Superior temporal gyrus (tissue), 1 donor: ENCODE measurements at regions not wholly inside any gene's neighbourhood (a gene's known extent, or its start where the extent isn't known, plus 50 kb on each side); places are given as distances from the start of the nearest gene placed in this dataset.

Experiments
- DNase-seq: peaks from one replicate; pipeline ENCODE4 v3.0.0-alpha.2; 2016; ENCODE audit errors: extremely low spot score

DNA sequence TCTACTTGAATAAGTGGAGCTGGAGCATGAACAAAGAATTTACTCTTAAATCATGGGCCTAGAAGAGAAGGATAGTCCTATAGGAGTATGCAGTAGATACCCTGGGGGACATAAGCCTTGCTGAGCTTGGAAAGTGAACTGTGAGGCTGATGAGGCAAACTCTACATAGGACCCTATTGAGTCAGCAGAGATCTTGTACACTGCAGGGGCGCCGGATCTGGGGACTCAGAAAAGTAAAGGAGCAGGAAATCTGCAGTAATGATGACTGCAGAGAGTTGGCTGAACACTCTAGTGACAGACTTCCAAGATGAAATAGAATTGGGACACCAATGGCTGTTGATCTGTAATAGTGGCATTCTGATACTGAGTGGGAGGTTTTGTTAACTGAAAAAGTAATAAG is 543.7 kb downstream of the XIRP2 start:
- peak; percentile 29 for DNase-seq

GRCh38 chr2:167430447-167430846 is 542.2 kb downstream of the XIRP2 start:
- no peak for DNase-seq

DNA sequence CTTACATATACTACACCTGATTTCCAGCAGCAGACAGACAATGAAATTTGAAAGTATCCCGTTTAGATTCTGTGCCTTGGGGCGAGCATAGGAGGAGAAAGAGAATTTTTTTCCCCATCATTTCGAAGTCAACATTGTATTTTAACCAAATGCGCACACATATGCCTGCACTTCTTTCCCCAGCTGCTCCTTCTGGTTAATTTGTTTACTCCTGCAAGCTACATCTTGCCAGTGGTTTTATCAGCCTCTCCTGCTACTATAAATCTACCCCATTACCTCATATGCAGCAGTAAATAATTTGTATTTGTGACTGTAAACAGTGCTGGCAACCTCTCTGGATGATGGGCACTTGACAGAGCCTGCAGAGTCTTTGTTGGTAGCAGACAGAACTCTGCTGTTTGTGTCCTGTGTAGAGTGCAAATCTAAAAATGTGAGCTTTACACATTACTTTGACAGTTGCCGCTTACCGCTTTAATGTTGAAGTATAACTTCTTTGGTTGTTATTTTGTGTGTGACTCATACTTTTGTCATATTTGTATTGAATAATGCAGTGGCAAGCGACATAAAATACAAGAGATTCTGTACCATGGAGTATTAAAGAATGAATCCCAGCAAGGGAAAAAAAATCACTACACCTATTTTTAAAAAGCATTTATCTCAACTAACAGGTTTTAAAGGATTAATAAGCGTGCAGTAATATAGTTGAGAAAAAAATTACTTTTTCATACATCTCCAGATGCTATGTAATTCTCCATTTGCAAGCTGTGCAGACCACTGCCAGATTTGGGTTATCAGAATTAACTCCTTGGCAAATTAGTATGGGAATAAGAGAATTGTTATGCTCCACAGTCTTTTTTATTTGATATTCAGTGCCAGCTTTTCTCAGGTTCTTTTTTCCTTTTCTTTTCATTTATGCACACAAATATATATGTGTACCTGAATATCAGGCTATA is 536.8 kb downstream of the XIRP2 start:
- DNase-seq: peak; percentile 21

GRCh38 chr2:167424221-167424620 is 535.9 kb downstream of the XIRP2 start:
- peak; percentile 20 for DNase-seq

DNA sequence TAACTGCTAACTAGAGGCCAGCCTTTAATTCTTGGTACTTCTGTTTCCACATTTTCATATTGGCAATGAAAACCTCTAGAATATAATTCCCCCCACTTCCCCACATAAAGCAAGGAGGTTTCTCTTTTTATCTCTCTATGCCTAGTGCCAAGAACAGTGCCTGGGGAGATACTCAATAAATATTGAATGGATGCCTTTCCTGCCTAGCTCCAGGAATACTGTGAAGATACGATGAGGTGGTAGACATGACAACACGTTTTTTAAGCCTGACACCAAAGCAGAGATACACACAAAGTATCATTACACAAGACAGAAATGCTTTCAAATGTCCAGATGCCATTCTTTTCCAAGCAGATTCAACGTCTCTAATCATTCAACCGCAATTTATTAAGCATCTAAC is 535.5 kb downstream of the XIRP2 start:
- peak; percentile 28 for DNase-seq

DNA sequence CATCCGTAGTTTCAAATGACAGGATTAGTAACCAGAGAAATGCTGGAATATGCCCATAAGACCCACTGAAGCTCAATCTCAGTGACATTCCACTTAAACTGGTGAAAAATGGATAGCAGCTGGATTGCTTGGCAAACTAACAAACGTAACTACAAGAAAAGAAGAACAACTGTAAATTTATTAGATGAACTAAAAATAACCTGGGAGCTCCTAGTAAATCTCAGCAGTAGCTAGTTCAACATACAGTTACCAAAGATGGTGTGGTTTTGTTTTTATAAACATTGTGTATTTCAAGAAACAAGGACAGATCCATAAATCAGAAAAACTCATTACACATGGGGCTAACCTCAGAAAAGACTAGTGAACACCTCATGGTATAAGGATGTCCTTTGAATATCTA is 531.9 kb downstream of the XIRP2 start:
- DNase-seq: no peak

GRCh38 chr2:167415068-167415467 is 526.8 kb downstream of the XIRP2 start:
- no peak for DNase-seq

DNA sequence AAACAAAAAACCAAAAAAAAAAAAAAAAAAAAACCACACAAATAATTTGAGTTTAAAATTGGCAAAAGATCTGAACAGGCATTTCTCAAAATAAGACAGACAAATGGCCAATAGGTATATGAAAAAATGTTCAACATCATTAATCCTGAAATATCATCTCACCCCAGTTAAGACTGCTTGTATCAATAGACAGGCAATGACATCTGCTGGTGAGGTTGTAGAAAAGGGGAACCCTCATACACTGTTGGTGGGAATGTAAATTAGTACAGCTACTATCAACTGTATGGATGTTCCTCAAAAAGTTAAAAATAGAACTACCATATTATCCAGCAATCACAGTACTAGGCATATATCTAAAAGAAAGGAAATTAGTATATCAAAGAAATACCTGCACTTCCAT is 523.1 kb downstream of the XIRP2 start:
- no peak for DNase-seq

- no peak for DNase-seq
Measured at GRCh38 chr2:167406558-167406957, 518.3 kb downstream of the XIRP2 start.

DNA sequence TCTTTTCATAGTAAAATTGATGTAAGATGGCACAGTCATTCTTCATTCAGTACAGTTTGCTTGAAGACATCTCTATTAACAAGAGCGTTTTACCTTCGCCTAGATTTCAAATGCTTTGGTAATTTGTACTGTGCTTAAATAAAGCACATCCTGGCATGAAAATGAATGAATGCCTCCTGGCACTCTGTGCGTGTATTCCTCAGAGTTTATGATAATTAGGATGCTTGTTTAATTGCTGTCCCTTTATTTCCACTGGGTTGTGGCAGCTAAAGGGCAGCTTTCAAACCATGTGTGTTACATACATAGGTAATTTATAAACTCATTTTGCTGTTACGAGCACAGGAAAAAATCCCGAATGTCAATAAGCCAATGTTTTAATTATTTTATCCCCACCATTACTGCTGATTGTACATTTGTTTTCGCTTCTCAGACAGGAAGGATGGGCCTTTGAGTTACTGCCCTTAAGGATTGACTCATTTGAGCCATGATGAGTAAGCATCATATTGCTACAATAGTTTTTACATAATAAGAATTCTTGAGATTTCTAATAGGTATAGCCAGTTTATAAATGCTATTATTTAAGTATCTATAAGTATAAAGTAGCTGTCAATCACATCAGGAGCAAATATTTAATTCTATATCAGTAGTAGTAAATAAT is 516.5 kb downstream of the XIRP2 start:
- no peak for DNase-seq

GRCh38 chr2:167401309-167401708 is 513.0 kb downstream of the XIRP2 start:
- no peak for DNase-seq

DNA sequence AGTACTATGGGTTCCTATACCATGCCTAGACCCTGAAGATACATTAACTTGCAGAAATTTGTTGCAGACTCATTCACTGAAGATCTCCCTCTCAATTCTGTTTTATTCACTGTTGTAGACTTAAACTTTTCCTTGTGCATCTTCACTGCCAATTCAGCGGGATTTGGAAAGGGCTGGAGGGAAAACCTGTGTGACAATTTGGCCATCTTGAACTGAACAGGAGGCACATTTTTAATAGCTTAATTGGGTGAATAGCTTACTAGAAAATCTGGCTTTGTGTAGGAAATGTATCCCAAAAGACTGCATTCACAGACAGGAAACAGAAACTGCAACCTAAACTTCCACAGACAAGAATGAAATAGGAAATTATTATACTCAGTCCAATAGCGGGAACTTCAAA is 512.3 kb downstream of the XIRP2 start:
- no peak for DNase-seq

DNA sequence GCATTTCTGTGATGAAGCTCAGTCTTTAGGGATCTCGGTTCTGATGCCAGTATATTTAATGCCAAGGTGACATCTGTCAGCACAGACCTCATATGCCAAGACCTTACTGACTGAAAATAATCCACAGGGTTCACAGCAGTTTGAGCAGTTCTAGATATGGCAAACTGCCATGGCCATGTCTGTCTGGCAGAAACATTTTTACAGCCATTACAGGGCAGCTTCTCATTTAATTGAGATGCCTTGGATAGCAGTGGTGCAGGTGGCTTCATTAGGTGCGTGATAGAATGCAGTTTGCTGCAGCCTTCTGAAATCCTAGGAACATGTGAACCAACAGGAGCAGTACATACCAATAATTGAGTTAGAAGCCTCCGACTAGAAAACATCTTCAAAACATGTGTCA is 510.6 kb downstream of the XIRP2 start:
- DNase-seq: no peak

DNA sequence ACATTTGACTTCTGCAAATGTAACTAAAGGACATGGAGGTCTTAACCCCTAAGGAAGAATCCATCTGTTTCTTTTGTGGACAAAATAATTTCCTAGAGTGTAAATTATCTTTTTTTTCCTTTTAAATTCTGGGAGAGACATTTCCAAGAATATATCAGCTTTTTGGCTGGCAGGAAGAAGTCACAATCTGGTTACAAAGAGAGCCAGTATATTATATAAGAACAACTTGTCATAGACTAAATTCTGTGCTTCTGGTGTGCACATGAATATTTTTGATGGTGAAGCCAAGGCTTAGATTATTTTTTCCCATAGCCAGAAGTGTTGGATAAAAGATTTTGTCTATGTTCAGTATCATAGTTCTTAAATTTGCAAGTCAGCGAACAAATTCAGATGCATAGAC is 500.6 kb downstream of the XIRP2 start:
- DNase-seq: peak; percentile 62

- no peak for DNase-seq
Measured at GRCh38 chr2:167388497-167388896, 500.2 kb downstream of the XIRP2 start.

- DNase-seq: no peak
Measured at GRCh38 chr2:167386694-167387093, 498.4 kb downstream of the XIRP2 start.

- DNase-seq: no peak
Measured at GRCh38 chr2:167383610-167384194, 495.4 kb downstream of the XIRP2 start.

- no peak for DNase-seq
Measured at GRCh38 chr2:167381349-167381748, 493.1 kb downstream of the XIRP2 start.

GRCh38 chr2:167380555-167380954 is 492.3 kb downstream of the XIRP2 start:
- no peak for DNase-seq

- DNase-seq: no peak
Measured at GRCh38 chr2:167380094-167380493, 491.8 kb downstream of the XIRP2 start.

- DNase-seq: no peak
Measured at GRCh38 chr2:167369083-167369482, 480.8 kb downstream of the XIRP2 start.

- DNase-seq: no peak
Measured at GRCh38 chr2:167368371-167368770, 480.1 kb downstream of the XIRP2 start.

DNA sequence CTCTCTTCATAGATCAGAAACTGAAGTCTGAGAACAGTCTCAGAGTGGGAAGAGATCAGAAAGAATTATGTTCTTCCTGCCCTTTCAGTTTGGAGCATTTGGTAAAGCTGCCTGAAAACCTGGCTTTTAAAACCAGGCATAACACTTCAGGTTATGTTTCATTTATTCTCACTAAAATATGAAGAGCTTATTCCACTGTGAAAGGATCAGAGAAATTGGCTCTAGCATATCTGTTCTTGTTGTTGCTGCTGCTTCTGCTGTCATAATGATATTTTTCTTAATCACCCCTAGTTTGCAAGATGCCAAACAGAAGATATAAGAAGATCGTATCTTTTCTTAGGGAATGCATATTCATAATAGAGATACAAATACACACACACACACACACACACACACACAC is 476.9 kb downstream of the XIRP2 start:
- DNase-seq: no peak
